Kidney capillary endothelial cell (primary cell): ENCODE measurements at regions not wholly inside any gene's neighbourhood (a gene's known extent, or its start where the extent isn't known, plus 50 kb on each side); places are given as distances from the start of the nearest gene placed in this dataset.

Experiments
- DNase-seq: peaks from one replicate; pipeline ENCODE4 v3.0.0-alpha.2; 2018; ENCODE audit warnings: low spot score

DNA sequence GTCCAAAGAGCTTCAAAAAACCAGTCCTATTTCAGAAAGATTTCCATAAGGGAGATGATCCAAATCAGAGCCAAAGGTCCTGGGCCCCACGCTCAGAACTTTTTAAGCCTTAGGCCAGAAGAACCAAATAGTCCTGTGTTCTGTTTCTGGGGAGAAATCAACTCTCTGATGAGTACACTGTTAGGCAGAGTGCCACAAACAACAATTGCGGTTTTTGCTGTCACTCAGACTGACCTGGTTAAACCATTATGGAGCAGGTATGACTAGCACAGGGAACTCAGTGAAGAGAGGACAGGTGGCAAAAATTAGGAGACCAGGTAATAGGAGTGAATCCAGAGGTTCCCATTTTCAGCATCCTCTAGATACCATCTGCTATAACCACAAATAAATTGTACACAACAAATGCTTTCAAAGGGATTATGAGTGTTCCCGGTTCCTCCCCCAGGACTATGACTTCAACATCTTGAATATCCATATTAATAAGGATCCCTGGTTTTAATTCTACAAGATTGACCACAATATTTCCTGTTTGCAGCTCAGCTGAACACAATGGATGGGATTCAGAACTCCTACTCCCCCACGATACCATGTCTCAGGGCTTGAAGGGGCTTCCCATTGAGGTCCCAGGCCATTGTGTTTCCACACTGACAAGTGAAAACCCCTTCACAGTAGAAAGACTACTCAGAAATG, 52.1 kb upstream of the FREM1 start:
- no peak for DNase-seq

- no peak for DNase-seq
Observed at GRCh38 chr9:14961372-14962068, 51.3 kb upstream of the FREM1 start.

DNA sequence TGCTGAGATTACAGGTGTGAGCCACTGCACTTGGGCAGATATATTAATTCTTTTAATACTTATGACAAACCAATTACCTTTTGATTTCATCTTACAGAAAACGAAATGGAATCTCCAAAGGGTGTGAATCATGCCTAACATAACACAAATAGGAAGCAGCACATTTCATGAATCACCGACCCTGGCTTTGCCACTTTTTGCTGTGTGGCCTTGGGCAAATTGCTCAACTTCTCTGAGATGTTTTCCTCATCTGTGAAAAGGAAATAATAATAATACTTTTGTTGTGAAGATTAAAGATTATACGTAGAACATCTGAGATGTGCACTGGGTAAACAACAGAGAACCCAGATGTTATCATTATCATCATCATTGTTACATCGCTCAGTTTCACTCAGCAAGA, 50.7 kb upstream of the FREM1 start:
- no peak for DNase-seq
